ENCODE measurements at regions not wholly inside any gene's neighbourhood (a gene's known extent, or its start where the extent isn't known, plus 50 kb on each side); places are given as distances from the start of the nearest gene placed in this dataset.
"Not testable (repeated sequence)": the region's sequence is repeated elsewhere in the genome, so short reads cannot be mapped to it uniquely, and the experiment has no call there.

DNA sequence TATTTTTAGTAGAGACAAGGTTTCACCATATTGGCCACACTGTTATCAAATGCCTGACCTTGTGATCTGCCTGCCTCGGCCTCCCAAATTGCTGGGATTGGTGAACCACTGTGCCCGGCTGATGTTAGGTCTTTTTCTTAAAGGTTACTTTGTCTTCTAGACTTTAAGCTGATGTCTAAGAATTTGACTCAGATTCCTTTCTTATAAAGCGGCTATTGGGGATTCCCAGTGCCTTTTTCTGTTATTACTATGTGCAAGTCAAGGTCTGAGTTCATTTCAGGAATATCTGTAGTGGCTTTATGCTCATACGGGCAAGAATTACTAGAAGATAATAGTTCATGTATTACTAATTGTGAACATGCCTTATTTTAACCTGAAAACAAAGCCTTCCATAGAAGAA, 102.8 kb downstream of the LAT start:
- 5% methylated on average over 4 of the region's 4 CpGs for WGBS (ENCODE audit: insufficient coverage, insufficient replicate concordance, low lambda C conversion rate, missing lambda C conversion rate)
- H4K20me1 ChIP-seq (ENCODE audit: control insufficient read depth, insufficient read depth); intact Hi-C loops (cut with micrococcal nuclease; ENCODE audit: unreplicated experiment); RAD21 ChIA-PET (ENCODE audit: unreplicated experiment); H3K36me3 ChIP-seq (ENCODE audit: control insufficient read depth in 2 of 2, insufficient read depth in 2 of 2, low read length in 1 of 2); H3K4me1 ChIP-seq (ENCODE audit: control insufficient read depth, insufficient read depth, low read length); H3K79me2 ChIP-seq (ENCODE audit: control insufficient read depth, insufficient read depth, low read length); H3K27ac ChIP-seq (ENCODE audit: control insufficient read depth, insufficient read depth); H3K4me3 ChIP-seq; H3K27me3 ChIP-seq (replicated peaks in 1 of 2; ENCODE audit: control insufficient read depth in 2 of 2, insufficient read depth in 2 of 2, low read length in 1 of 2); SMC1A ChIA-PET (ENCODE audit: uncharacterized antibody, unreplicated experiment); FAIRE-seq; H3K9ac ChIP-seq (ENCODE audit: control insufficient read depth, insufficient read depth, low read length); in situ Hi-C loops (cut with MboI); H2AFZ ChIP-seq (ENCODE audit: control insufficient read depth, low read depth, low read length); H3K4me2 ChIP-seq (ENCODE audit: control insufficient read depth, insufficient read depth); BruUV-seq (replicated peaks); H3K9me3 ChIP-seq (replicated peaks; ENCODE audit: control insufficient read depth, insufficient read depth, low read length); CTCF ChIA-PET: not testable (repeated sequence)
- POLR2A ChIA-PET = interaction anchor here (0.6 kb wide), 1 partner anchor 837 kb away, joined by 4 read pairs; no protein-coding TSS in a partner anchor
- TF ChIP-seq JUNB (IDR thresholded peaks at IDR 0.05) (peak; percentile 76; the same call in 1 of the 2 replicates), DPF2 (IDR thresholded peaks at IDR 0.05) (0 out of 2 replicates have a peak, but pooled peaks have one; percentile 29), NFIC (IDR thresholded peaks at IDR 0.05; ENCODE audit: low read depth, low read length) (0 out of 2 replicates have a peak, but pooled peaks have one; percentile 19), IKZF2 (IDR thresholded peaks at IDR 0.05) (peak; percentile 14 to 47; a peak in 1 of 4 replicates)
- TF ChIP-seq, protein P1, sequence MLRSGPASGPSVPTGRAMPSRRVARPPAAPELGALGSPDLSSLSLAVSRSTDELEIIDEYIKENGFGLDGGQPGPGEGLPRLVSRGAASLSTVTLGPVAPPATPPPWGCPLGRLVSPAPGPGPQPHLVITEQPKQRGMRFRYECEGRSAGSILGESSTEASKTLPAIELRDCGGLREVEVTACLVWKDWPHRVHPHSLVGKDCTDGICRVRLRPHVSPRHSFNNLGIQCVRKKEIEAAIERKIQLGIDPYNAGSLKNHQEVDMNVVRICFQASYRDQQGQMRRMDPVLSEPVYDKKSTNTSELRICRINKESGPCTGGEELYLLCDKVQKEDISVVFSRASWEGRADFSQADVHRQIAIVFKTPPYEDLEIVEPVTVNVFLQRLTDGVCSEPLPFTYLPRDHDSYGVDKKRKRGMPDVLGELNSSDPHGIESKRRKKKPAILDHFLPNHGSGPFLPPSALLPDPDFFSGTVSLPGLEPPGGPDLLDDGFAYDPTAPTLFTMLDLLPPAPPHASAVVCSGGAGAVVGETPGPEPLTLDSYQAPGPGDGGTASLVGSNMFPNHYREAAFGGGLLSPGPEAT (IDR thresholded peaks at IDR 0.05; ENCODE audit: low read depth) = 0 out of 2 replicates have a peak, but pooled peaks have one; percentile 20
- TF ChIP-seq, protein P2, sequence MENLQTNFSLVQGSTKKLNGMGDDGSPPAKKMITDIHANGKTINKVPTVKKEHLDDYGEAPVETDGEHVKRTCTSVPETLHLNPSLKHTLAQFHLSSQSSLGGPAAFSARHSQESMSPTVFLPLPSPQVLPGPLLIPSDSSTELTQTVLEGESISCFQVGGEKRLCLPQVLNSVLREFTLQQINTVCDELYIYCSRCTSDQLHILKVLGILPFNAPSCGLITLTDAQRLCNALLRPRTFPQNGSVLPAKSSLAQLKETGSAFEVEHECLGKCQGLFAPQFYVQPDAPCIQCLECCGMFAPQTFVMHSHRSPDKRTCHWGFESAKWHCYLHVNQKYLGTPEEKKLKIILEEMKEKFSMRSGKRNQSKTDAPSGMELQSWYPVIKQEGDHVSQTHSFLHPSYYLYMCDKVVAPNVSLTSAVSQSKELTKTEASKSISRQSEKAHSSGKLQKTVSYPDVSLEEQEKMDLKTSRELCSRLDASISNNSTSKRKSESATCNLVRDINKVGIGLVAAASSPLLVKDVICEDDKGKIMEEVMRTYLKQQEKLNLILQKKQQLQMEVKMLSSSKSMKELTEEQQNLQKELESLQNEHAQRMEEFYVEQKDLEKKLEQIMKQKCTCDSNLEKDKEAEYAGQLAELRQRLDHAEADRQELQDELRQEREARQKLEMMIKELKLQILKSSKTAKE (IDR thresholded peaks at IDR 0.05; ENCODE audit: low read depth, poor library complexity, severe bottlenecking) = peak; percentile 52
- peak; percentile 2 for DNase-seq (ENCODE audit: low read depth, low spot score)
- ATAC-seq = peak; percentile 81

DNA sequence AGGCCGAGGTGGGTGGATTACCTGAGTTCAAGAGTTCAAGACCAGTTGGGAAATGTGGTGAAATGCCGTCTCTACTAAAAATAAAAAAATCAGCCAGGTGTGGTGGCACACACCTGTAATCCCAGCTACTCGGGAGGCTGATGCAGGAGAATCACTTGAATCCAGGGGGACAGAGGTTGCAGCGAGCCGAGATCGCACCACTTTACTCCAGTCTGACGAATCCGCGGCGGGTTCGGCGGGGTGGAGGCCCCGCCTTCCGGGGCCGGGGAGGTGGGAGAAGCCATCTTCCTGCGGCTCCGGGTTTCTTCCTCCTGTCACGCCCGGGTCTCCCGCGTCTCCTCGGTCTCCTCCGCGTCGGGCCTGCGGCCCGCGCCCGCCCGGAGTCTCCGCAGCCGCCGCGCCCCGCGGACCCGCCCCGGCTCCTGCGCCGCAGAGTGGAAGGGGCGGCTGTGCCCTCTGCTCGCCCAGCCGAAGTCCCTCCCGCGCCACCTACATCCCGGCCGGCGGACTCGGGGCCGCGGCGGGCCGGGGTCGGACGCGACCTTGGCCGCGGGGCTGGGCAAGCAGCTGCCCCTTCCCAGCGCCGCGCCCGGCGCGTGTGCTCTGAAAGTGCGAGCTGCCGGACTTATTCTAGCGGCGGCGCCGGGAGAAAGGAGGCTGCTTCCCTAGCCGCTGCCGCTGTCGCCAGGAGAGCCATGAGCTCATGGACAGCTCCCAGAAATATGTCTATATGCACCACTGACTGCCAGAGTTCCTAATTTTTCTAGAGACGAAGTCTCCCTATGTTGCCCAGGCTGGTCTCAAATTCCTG, 97.2 kb downstream of the LAT start:
- in situ Hi-C loops (cut with MboI); H2AFZ ChIP-seq (ENCODE audit: control insufficient read depth, low read depth, low read length); H3K9ac ChIP-seq (ENCODE audit: control insufficient read depth, insufficient read depth, low read length): not testable (repeated sequence)

More for the DNA sequence above, 97.2 kb downstream of the LAT start:
- intact Hi-C loops (cut with micrococcal nuclease; ENCODE audit: unreplicated experiment); H3K27ac ChIP-seq (ENCODE audit: control insufficient read depth, insufficient read depth); POLR2A ChIA-PET; BruUV-seq (replicated peaks); SMC1A ChIA-PET (ENCODE audit: uncharacterized antibody, unreplicated experiment); H4K20me1 ChIP-seq (ENCODE audit: control insufficient read depth, insufficient read depth); H3K79me2 ChIP-seq (ENCODE audit: control insufficient read depth, insufficient read depth, low read length); H3K36me3 ChIP-seq (ENCODE audit: control insufficient read depth in 2 of 2, insufficient read depth in 2 of 2, low read length in 1 of 2); H3K9me3 ChIP-seq (replicated peaks; ENCODE audit: control insufficient read depth, insufficient read depth, low read length); H3K27me3 ChIP-seq (replicated peaks in 1 of 2; ENCODE audit: control insufficient read depth in 2 of 2, insufficient read depth in 2 of 2, low read length in 1 of 2); CTCF ChIA-PET; DNase-seq (ENCODE audit: low read depth, low spot score); H3K4me1 ChIP-seq (ENCODE audit: control insufficient read depth, insufficient read depth, low read length); FAIRE-seq; RAD21 ChIA-PET (ENCODE audit: unreplicated experiment): not testable (repeated sequence)
- 0 out of 2 replicates have a peak overlapping the region, but pooled peaks have one; percentile 47 for H3K4me3 ChIP-seq
- WGBS (ENCODE audit: insufficient coverage, insufficient replicate concordance, low lambda C conversion rate, missing lambda C conversion rate) = 63% methylated on average over 7 of the region's 74 CpGs
- peak overlapping the region; percentile 22; the same call in 1 of the 2 replicates for H3K4me2 ChIP-seq (ENCODE audit: control insufficient read depth, insufficient read depth)
- ATAC-seq = peak; percentile 78

Measured in GM12878 (cell line).